Glutamatergic neuron (in vitro differentiated cells): ENCODE measurements at regions not wholly inside any gene's neighbourhood (a gene's known extent, or its start where the extent isn't known, plus 50 kb on each side); places are given as distances from the start of the nearest gene placed in this dataset.
"Not testable (repeated sequence)": the region's sequence is repeated elsewhere in the genome, so short reads cannot be mapped to it uniquely, and the experiment has no call there.

Source experiments
- DNase-seq: peaks from one replicate; pipeline ENCODE4 v3.0.0; 2022
- H3K27ac Mint-ChIP-seq: one replicate; pipeline ENCODE4 v1.8.0; 2020; ENCODE audit warnings: mild to moderate bottlenecking, mixed read lengths, inconsistent platforms; ENCODE audit not compliant: unreplicated experiment
- H3K27me3 Mint-ChIP-seq: one replicate; pipeline ENCODE4 v1.8.0; 2020; ENCODE audit warnings: mild to moderate bottlenecking, moderate library complexity, mixed read lengths, inconsistent platforms; ENCODE audit not compliant: unreplicated experiment
- H3K36me3 Mint-ChIP-seq: one replicate; pipeline ENCODE4 v1.8.0; 2020; ENCODE audit warnings: mild to moderate bottlenecking, mixed read lengths, inconsistent platforms; ENCODE audit not compliant: unreplicated experiment
- H3K4me1 Mint-ChIP-seq: one replicate; pipeline ENCODE4 v1.8.0; 2020; ENCODE audit warnings: mild to moderate bottlenecking, low read depth, mixed read lengths, inconsistent platforms; ENCODE audit not compliant: unreplicated experiment
- H3K4me3 Mint-ChIP-seq: one replicate; pipeline ENCODE4 v1.8.0; 2020; ENCODE audit warnings: mild to moderate bottlenecking, mixed read lengths, inconsistent platforms; ENCODE audit not compliant: unreplicated experiment
- H3K9me3 Mint-ChIP-seq: one replicate; pipeline ENCODE4 v1.8.0; 2020; ENCODE audit warnings: mild to moderate bottlenecking, moderate library complexity, mixed read lengths, inconsistent platforms; ENCODE audit not compliant: unreplicated experiment
- TF ChIP-seq, protein P1 (sequence below): fragments of 200-600 bp; sonication (generic); IDR thresholded peaks from one replicate; pipeline ENCODE4 v1.5.0; 2021; ENCODE audit not compliant: partially characterized antibody, unreplicated experiment

DNA sequence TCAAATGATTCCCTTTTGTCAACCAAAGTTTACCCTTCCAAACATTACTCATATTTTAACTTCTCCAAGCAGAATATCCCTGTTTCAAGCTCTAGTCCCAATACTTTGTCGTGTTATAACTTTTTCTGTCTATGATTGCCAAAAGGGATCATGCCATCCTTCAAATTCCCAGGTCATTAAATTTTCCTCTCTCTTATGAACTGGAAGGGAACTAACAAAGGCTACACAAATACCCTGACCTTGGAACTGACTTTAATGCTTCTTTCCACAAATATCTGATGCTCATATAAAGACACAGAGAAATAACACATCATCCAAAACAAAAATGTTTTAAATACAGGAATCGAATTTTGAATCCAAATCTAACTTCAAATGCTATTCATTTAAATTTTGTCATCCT, 1352.7 kb downstream of the CDH11 start:
- TF ChIP-seq, protein P1, sequence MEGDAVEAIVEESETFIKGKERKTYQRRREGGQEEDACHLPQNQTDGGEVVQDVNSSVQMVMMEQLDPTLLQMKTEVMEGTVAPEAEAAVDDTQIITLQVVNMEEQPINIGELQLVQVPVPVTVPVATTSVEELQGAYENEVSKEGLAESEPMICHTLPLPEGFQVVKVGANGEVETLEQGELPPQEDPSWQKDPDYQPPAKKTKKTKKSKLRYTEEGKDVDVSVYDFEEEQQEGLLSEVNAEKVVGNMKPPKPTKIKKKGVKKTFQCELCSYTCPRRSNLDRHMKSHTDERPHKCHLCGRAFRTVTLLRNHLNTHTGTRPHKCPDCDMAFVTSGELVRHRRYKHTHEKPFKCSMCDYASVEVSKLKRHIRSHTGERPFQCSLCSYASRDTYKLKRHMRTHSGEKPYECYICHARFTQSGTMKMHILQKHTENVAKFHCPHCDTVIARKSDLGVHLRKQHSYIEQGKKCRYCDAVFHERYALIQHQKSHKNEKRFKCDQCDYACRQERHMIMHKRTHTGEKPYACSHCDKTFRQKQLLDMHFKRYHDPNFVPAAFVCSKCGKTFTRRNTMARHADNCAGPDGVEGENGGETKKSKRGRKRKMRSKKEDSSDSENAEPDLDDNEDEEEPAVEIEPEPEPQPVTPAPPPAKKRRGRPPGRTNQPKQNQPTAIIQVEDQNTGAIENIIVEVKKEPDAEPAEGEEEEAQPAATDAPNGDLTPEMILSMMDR, result no peak
- Mint-ChIP-seq H3K4me3 (no peak overlapping the region), H3K27me3 (no peaks in the 10 kb centered on the region), H3K9me3 (no peaks in the 10 kb centered on the region), H3K36me3 (no peaks in the 10 kb centered on the region), H3K27ac (no peak overlapping the region), H3K4me1 (no peaks in the 10 kb centered on the region)
- no peak for DNase-seq

DNA sequence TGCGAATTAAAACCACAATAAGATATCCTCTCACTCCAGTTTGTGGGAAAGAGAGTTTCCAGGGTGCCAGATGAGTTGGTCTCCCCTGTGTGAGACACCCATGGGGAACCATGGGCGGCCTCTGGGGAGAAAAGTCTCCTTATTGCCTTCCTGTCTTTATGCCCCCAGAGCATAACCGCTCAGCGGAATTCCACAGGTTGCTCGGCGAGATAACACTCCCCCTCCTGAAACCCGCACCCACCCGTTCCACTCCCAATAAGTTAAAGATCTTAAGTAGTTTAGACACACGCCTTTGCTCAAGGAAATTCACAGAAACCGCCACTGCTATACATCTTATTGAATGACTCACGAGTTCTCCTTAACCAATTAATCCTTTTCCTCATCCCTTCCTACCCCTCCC, 1361.6 kb downstream of the CDH11 start:
- H3K27me3 Mint-ChIP-seq, H3K27ac Mint-ChIP-seq, H3K9me3 Mint-ChIP-seq, DNase-seq, H3K4me1 Mint-ChIP-seq, H3K36me3 Mint-ChIP-seq, H3K4me3 Mint-ChIP-seq: not testable (repeated sequence)

DNA sequence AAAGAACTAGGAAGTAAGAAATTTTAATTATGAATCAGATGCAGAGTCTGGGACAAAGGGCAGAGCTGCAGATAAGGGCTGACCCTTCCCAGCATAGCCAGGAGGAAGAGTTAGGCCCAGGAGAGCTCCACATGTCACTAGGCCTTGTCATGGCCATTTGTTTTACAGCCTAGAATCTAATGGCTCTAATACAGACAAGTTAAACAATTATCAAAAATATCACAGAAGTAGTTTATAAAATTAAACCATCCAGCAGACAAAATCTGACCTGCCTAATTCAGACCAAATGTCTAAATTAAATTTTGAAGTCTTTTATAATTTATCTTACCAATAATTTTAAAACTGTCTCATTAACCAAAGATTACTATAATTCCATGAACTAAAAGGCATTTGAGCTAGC, 1369.5 kb downstream of the CDH11 start:
- Mint-ChIP-seq H3K4me3 (no peak overlapping the region), H3K27me3 (no peaks in the 10 kb centered on the region), H3K9me3 (no peaks in the 10 kb centered on the region), H3K4me1 (no peaks in the 10 kb centered on the region), H3K27ac (no peak overlapping the region), H3K36me3 (no peaks in the 10 kb centered on the region)
- no peak for DNase-seq
- TF ChIP-seq, protein P1, result no peak

DNA sequence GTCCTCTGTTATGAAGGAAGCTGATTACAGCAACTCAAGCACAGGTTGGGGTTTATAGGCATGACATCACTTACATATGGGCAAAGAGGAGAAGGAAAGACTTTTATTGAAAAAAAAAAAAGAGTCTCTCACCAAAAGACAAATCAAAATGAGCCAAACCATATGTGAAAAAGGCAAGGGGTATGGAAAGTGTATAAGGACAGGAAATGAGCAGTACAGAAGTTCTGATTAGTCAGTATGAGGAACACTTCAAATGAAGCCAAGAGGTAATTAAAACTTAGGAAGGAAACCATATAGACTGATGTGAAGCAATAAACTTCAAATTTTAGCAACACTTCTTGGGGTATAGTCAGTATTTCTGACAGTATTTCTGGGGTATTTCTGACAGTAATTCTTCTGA, 1372.6 kb downstream of the CDH11 start:
- H3K27me3 Mint-ChIP-seq, result no peaks in the 10 kb centered on the region
- no peaks in the 10 kb centered on the region for H3K9me3 Mint-ChIP-seq
- TF ChIP-seq, protein P1, result no peak

DNA sequence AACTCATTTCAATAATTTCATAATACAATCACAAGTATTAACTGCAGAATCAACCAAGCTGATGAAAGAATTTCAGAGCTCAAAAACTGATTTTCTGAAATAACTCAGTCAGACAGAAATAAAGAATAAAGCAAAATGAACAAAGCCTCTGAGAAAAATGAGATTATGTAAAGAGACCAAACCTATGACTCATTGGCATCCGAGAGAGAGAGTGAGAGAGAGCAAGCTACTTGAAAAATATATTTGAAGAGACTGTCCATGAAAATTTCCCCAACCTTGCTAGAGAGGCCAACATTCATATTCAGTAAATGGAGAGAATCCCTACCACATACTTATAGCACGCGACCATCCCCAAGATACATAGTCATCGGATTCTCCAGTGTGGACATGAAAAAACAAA, 1376.4 kb downstream of the CDH11 start:
- H3K27ac Mint-ChIP-seq, result no peak overlapping the region
- H3K36me3 Mint-ChIP-seq, result no peaks in the 10 kb centered on the region
- no peaks in the 10 kb centered on the region for H3K27me3 Mint-ChIP-seq
- H3K4me1 Mint-ChIP-seq, result no peaks in the 10 kb centered on the region
- H3K9me3 Mint-ChIP-seq, result peaks cover 3% of the 10 kb centered on the region
- TF ChIP-seq, protein P1, result no peak
- H3K4me3 Mint-ChIP-seq, result no peak overlapping the region
- no peak for DNase-seq

More for the DNA sequence above, 1372.6 kb downstream of the CDH11 start:
- H3K4me1 Mint-ChIP-seq, result no peaks in the 10 kb centered on the region
- H3K36me3 Mint-ChIP-seq, result no peaks in the 10 kb centered on the region
- H3K4me3 Mint-ChIP-seq, result no peak overlapping the region
- no peak for DNase-seq
- no peak overlapping the region for H3K27ac Mint-ChIP-seq
